ENCODE measurements at regions not wholly inside any gene's neighbourhood (a gene's known extent, or its start where the extent isn't known, plus 50 kb on each side); places are given as distances from the start of the nearest gene placed in this dataset.

DNA sequence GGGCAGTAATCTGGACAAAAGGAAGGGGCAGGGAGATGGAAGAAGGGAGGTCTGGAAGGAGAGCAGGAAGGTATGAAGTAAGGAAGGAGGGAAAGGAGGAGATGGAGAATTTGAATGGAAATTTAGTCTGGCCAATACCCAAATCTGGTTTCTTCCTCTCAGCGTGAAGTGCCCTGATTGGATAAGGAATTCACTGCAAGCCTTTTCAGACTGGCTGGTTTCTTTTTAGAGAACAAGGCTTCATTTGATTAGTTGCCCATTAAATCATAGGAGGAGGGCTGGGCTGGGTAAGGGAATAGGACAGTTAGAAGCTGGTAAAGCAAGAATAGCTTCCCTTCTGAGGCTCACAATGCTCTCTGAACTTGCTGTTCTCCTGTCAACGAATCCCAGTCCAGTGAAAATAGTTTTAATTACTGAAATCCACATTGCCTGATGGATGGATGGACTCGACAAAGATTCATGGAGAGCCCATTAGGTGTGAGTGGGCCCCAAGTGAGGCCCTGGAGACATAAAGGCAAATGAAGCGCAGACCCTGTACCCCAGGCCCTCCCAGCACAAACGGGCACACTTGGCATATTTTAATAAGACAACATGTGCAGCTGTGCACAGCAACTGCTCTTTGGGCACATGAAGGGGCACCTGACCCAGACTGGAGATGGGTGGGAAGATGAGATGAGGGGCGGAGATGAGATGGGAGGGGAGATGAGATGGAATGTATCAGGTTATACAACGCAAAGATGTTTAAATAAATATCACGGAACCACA is 347.1 kb upstream of the GATB start:
- TF ChIP-seq, protein P1, sequence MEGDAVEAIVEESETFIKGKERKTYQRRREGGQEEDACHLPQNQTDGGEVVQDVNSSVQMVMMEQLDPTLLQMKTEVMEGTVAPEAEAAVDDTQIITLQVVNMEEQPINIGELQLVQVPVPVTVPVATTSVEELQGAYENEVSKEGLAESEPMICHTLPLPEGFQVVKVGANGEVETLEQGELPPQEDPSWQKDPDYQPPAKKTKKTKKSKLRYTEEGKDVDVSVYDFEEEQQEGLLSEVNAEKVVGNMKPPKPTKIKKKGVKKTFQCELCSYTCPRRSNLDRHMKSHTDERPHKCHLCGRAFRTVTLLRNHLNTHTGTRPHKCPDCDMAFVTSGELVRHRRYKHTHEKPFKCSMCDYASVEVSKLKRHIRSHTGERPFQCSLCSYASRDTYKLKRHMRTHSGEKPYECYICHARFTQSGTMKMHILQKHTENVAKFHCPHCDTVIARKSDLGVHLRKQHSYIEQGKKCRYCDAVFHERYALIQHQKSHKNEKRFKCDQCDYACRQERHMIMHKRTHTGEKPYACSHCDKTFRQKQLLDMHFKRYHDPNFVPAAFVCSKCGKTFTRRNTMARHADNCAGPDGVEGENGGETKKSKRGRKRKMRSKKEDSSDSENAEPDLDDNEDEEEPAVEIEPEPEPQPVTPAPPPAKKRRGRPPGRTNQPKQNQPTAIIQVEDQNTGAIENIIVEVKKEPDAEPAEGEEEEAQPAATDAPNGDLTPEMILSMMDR (IDR thresholded peaks at IDR 0.05): no peak
- TF ChIP-seq ZFX (IDR thresholded peaks at IDR 0.05; ENCODE audit: borderline replicate concordance): no peak

All from 22Rv1 (cell line).